PC-3 (cell line): ENCODE measurements at regions not wholly inside any gene's neighbourhood (a gene's known extent, or its start where the extent isn't known, plus 50 kb on each side); places are given as distances from the start of the nearest gene placed in this dataset.

Experiments used
- ATAC-seq: fragments of 200-7000 bp; cut with Tn5 transposase; 2 replicates; pipeline ENCODE4 v1.9.1; 2020; ENCODE audit warnings: mild to moderate bottlenecking, moderate library complexity
- BruUV-seq: library from RNA; stranded (reverse); fragments of 400-500 nt; replicated peaks from 2 replicates; lab custom pipeline; 2021; lab: Mats Ljungman, UMichigan
- CTCF ChIA-PET: fragments of 300-600 bp; sonication (Branson Sonifier 250); formaldehyde crosslinking; loops from one replicate; lab custom pipeline; 2022; ENCODE audit warnings: antibody characterized with exemption; lab: Charles Lee
- POLR2A ChIA-PET: fragments of 300-600 bp; sonication (Branson Sonifier 250); formaldehyde crosslinking; loops from one replicate; lab custom pipeline; 2022; ENCODE audit warnings: antibody characterized with exemption; ENCODE audit not compliant: unreplicated experiment; lab: Charles Lee
- DNase-seq: peaks from one replicate; pipeline ENCODE4 v3.0.0-alpha.2; 2015
- H2AFZ ChIP-seq: fragments of 300-600 bp; sonication (generic); 2 replicates; pipeline ENCODE4 v1.6.0; 2016; ENCODE audit warnings: antibody characterized with exemption, low read length
- H3F3A ChIP-seq: fragments of 300-600 bp; sonication (generic); one replicate; pipeline ENCODE4 v1.6.0; 2017; ENCODE audit warnings: antibody characterized with exemption, low read length, control low read depth, mild to moderate bottlenecking; ENCODE audit not compliant: unreplicated experiment
- H3K27ac ChIP-seq: fragments of 300-600 bp; sonication (generic); 2 replicates; pipeline ENCODE4 v1.5.1; 2016; ENCODE audit warnings: mild to moderate bottlenecking, low read length
- H3K27me3 ChIP-seq: fragments of 300-600 bp; sonication (generic); 2 replicates; pipeline ENCODE4 v1.6.1; 2016; ENCODE audit warnings: low read length, mixed read lengths
- H3K36me3 ChIP-seq: fragments of 300-600 bp; sonication (generic); 2 replicates; pipeline ENCODE4 v1.6.1; 2016; ENCODE audit warnings: low read depth, mixed run types, low read length, mixed read lengths
- H3K4me1 ChIP-seq: fragments of 300-600 bp; sonication (generic); 2 replicates; pipeline ENCODE4 v1.5.1; 2016; ENCODE audit warnings: low read length; ENCODE audit not compliant: insufficient read depth
- H3K4me2 ChIP-seq: fragments of 300-600 bp; sonication (generic); 2 replicates; pipeline ENCODE4 v1.6.0; 2016; ENCODE audit warnings: low read length
- H3K4me3 ChIP-seq: fragments of 300-600 bp; sonication (generic); 2 replicates; pipeline ENCODE4 v1.5.1; 2016; ENCODE audit warnings: mild to moderate bottlenecking, low read length, mixed read lengths
- H3K79me2 ChIP-seq: fragments of 300-600 bp; sonication (generic); 2 replicates; pipeline ENCODE4 v1.6.1; 2017; ENCODE audit warnings: low read length, mixed read lengths
- H3K9ac ChIP-seq: fragments of 300-600 bp; sonication (generic); 2 replicates; pipeline ENCODE4 v1.6.0; 2016; ENCODE audit warnings: mild to moderate bottlenecking, low read length
- H3K9me2 ChIP-seq: fragments of 300-600 bp; sonication (generic); replicated peaks from 2 replicates; pipeline ENCODE4 v1.6.1; 2016; ENCODE audit warnings: mixed run types, low read length, mixed read lengths
- H3K9me3 ChIP-seq: fragments of 300-600 bp; sonication (generic); 2 replicates; pipeline ENCODE4 v1.6.1; 2016; ENCODE audit warnings: low read length, mixed read lengths
- H4K20me1 ChIP-seq: fragments of 300-600 bp; sonication (generic); 2 replicates; pipeline ENCODE4 v1.6.1; 2016; ENCODE audit warnings: low read length, mixed read lengths
- EZH2 ChIP-seq: fragments of 300-600 bp; sonication (generic); IDR thresholded peaks from one replicate; pipeline ENCODE4 v1.6.1; 2017; ENCODE audit warnings: antibody characterized with exemption, mild to moderate bottlenecking, low read length; ENCODE audit not compliant: unreplicated experiment
- EZH2phosphoT487 ChIP-seq: fragments of 300-600 bp; sonication (generic); IDR thresholded peaks from 2 replicates; pipeline ENCODE4 v1.6.1; 2018; ENCODE audit warnings: mild to moderate bottlenecking, antibody characterized with exemption, low read length, borderline replicate concordance
- intact Hi-C: fragments of 100-400 bp; cut with micrococcal nuclease; formaldehyde crosslinking; loops from 2 replicates; pipeline ENCODE4 v1.9.0; 2023
- TF ChIP-seq, protein P1 (sequence below): fragments of 300-600 bp; sonication (generic); conservative IDR thresholded peaks from 2 replicates; pipeline ENCODE4 v1.5.1; 2017; ENCODE audit warnings: antibody characterized with exemption, low read depth, mild to moderate bottlenecking, low read length

GRCh38 chr10:34029455-34029854, 695.0 kb upstream of the NRP1 start:
- no peaks in the 10 kb centered on the region for H3K27me3 ChIP-seq
- TF ChIP-seq EZH2phosphoT487 (no peak), EZH2 (no peak)
- TF ChIP-seq, protein P1, sequence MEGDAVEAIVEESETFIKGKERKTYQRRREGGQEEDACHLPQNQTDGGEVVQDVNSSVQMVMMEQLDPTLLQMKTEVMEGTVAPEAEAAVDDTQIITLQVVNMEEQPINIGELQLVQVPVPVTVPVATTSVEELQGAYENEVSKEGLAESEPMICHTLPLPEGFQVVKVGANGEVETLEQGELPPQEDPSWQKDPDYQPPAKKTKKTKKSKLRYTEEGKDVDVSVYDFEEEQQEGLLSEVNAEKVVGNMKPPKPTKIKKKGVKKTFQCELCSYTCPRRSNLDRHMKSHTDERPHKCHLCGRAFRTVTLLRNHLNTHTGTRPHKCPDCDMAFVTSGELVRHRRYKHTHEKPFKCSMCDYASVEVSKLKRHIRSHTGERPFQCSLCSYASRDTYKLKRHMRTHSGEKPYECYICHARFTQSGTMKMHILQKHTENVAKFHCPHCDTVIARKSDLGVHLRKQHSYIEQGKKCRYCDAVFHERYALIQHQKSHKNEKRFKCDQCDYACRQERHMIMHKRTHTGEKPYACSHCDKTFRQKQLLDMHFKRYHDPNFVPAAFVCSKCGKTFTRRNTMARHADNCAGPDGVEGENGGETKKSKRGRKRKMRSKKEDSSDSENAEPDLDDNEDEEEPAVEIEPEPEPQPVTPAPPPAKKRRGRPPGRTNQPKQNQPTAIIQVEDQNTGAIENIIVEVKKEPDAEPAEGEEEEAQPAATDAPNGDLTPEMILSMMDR: no peak
- ATAC-seq (no peak), DNase-seq (no peak)
- H3K27ac ChIP-seq: no peak overlapping the region
- ChIA-PET CTCF (no interaction called here), POLR2A (interaction anchor here (0.6 kb wide), 1 partner anchor 14 kb away, joined by 5 read pairs; no protein-coding TSS in a partner anchor)
- no peak overlapping the region for H3K4me3 ChIP-seq
- H2AFZ ChIP-seq: no peak overlapping the region
- BruUV-seq: no TSS peak
- intact Hi-C loops: no loop called here
- H3K79me2 ChIP-seq: no peaks in the 10 kb centered on the region
- H3F3A ChIP-seq: no peaks in the 10 kb centered on the region
- H3K9ac ChIP-seq: no peak overlapping the region
- peaks cover 11% of the 10 kb centered on the region for H3K4me1 ChIP-seq
- no peaks in the 10 kb centered on the region for H3K9me2 ChIP-seq
- no peaks in the 10 kb centered on the region for H3K36me3 ChIP-seq
- H4K20me1 ChIP-seq: no peaks in the 10 kb centered on the region
- H3K9me3 ChIP-seq: no peaks in the 10 kb centered on the region
- no peak overlapping the region for H3K4me2 ChIP-seq

- Histone ChIP-seq H3K4me2 (no peak overlapping the region), H3K4me1 (peaks cover 11% of the 10 kb centered on the region), H4K20me1 (no peaks in the 10 kb centered on the region), H3K79me2 (no peaks in the 10 kb centered on the region), H3K4me3 (no peak overlapping the region), H3K36me3 (no peaks in the 10 kb centered on the region), H3K27ac (no peak overlapping the region), H3K9me3 (no peaks in the 10 kb centered on the region), H2AFZ (no peak overlapping the region), H3F3A (no peaks in the 10 kb centered on the region), H3K9me2 (no peaks in the 10 kb centered on the region), H3K27me3 (no peaks in the 10 kb centered on the region), H3K9ac (no peak overlapping the region)
- DNase-seq: no peak
- no peak for ATAC-seq
- POLR2A ChIA-PET: no interaction called here
- CTCF ChIA-PET: no interaction called here
- TF ChIP-seq EZH2phosphoT487: no peak
- TF ChIP-seq EZH2: no peak
- TF ChIP-seq, protein P1: no peak
- intact Hi-C loops: no loop called here
- no TSS peak for BruUV-seq
These were observed 694.5 kb upstream of the NRP1 start for GRCh38 chr10:34028936-34029335.

- ChIA-PET POLR2A (no interaction called here), CTCF (interaction anchor here (0.6 kb wide), 1 partner anchor 614 kb away, joined by 3 read pairs; no protein-coding TSS in a partner anchor)
- no TSS peak for BruUV-seq
- Histone ChIP-seq H3K27me3 (no peaks in the 10 kb centered on the region), H3K4me1 (no peaks in the 10 kb centered on the region), H3F3A (no peaks in the 10 kb centered on the region), H3K27ac (no peak overlapping the region), H3K36me3 (no peaks in the 10 kb centered on the region), H3K9me2 (no peaks in the 10 kb centered on the region), H3K4me2 (no peak overlapping the region), H3K9ac (no peak overlapping the region), H4K20me1 (no peaks in the 10 kb centered on the region), H3K79me2 (no peaks in the 10 kb centered on the region), H3K9me3 (no peaks in the 10 kb centered on the region), H2AFZ (no peak overlapping the region), H3K4me3 (no peak overlapping the region)
- ATAC-seq (peak; percentile 35; the same call in 1 of the 2 replicates), DNase-seq (peak; percentile 70)
- TF ChIP-seq, protein P1: peak; percentile 60
- TF ChIP-seq EZH2phosphoT487: no peak
- no peak for TF ChIP-seq EZH2
- intact Hi-C loops: no loop called here
These were observed 690.4 kb upstream of the NRP1 start for GRCh38 chr10:34024693-34025425.
